RPMI7951 (cell line): ENCODE measurements at regions not wholly inside any gene's neighbourhood (a gene's known extent, or its start where the extent isn't known, plus 50 kb on each side); places are given as distances from the start of the nearest gene placed in this dataset.

ENCODE experiments used
- DNase-seq: peaks from one replicate; pipeline ENCODE4 v3.0.0-alpha.2; 2012; ENCODE audit warnings: low read depth

DNA sequence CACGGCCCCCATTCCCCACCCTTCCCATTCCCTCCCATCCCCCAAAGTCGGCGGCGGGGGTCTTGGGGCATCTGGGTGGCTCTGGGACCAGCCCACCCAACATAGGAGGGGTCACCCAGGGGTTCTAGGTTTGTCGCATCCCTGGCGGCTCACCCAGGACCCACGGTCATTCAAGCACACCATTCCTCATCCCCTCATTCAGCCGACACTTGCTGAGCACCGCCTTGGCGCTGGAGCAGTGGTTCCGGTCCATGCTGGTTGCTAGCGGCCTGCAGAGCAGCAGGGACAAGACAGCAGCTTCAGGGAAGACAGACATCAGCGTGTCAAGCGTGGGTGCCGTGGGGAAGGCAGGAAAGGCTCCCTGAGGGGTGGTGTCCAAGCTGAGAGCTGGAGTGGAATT lies 50.5 kb upstream of the OTOS start:
- no peak for DNase-seq

DNA sequence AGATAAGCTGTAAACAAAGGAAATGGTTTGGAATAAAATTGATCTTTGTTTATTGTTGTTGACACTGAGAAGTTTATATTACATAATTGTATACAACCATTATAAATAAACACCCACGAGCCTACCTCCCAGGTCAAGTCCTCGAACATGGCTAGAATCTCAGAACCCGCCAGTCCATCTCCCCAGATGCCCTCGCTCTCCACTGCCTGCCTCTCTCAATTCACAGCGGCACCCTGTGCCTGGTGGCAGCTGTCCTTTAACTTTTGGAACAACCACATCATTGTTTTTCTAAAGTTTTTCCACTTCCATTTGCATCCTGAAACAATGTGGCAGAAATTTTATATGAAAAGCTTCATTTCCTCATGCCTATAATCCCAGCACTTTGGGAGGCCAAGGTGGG lies 52.2 kb upstream of the OTOS start:
- no peak for DNase-seq

DNA sequence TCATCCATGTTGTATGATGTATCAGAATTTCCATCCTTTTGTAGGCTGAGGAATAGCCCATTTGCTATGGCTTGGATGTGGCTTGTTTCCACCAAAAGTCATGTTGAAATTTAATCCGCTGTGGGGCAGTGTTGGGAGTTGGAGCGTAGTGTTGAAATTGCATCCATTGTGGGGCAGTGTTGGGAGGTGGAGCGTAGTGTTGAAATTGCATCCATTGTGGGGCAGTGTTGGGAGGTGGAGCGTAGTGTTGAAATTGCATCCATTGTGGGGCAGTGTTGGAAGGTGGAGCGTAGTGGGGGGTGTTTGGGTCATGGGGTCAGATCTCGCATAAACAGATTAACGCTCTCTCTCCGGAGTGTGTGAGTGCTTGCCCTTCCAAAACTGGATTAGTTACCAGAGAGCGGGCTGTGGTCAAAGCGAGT lies 53.9 kb upstream of the OTOS start:
- peak; percentile 38 for DNase-seq

DNA sequence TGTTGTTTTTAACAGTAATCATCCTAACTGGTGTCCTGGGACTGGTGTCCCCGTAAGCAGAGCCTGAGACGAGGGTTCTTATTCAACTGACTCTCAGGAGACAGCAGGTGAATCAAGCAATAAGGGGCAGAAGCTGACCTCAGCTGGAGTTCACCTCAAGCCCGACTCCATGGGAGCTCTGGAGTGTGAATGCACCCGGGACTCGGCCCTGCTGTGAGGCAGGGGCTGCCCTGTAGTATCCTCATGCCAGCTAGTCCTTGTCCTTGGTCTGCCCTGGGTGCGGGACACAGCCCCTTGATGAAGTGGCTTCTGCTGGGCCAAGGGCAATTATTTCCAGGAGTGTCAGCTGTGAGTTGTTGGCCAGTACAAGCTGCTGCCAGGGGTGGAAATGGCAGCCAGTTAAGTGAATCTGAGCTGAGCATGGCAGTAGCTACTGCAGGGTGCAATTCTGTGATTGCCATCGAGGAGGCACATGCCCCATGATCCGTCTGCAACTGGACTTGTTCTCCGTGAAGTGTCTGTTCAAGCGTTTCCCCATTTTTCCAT lies 54.9 kb upstream of the OTOS start:
- DNase-seq: no peak

DNA sequence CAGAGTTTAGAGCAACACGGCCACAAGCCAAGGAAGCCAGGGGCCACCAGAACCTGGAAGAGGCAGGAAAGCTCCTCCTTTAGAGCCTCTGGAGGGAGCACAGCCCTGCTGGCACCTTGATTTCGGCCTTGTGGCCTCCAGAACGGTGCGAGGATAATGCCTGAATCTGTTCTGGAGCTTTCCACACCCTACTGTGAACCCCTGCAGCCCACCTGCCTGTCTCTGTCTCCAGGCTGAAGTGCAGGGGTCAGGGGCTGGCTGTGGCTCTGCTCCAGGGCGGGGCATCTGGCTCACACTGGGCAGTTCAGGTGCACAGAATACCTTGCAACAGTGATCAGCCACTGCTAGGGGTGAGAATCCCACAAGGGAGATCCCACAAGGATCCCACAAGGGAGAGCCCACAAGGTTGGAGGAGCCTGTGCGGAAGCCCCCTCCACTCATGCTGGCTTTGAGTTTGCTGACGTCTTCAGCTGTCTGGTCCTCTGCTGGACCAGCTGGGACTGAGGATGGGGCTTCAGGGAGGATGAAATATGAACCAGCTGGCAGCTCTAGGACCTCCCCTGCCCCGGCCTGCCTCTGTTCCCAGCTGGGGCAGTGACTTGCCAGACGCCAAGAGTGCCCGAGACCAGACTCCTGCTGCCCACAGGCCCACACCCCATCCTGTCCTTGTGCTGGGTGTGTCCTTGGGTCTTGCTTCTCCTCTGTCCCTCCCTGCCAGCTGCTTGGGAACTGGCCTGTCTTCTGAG lies 56.4 kb upstream of the OTOS start:
- no peak for DNase-seq

DNA sequence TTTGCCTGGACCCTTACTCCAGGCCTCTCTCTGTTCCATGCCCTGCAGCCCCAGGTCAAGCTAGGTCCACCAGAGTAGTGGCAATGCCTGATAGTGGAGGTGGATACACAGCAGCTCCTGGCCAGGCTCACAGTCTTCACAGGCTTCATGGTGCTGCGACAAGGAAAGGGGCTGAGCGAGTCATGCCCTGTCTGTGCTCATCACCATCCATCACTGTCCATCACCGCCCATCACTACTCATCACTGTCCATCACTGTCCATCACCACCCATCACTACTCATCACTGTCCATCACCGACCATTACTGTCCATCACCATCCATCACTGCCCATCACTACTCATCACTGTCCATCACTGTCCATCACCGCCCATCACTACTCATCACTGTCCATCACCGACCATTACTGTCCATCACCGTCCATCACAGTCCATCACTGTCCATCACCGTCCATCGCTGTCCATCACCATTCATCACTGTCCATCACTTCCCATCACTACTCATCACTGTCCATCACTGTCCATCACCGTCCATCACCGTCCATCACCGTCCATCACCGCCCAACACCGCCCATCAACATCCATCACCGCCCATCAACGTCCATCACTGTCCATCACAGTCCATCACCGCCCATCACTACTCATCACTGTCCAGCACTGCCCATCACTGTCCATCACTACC lies 57.1 kb upstream of the OTOS start:
- DNase-seq: no peak

DNA sequence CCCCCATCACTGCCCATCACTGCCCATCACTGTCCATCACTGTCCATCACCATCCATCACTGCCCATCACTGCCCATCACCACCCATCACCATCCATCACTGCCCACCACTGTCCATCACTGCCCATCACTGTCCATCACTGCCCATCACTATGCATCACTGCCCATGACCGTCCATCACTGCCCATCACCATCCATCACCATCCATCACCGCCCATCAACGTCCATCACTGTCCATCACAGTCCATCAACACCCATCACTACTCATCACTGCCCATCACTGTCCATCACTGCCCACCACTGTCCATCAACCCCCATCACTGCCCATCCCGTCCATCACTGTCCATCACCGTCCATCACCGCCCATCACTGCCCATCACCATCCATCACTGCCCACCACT lies 57.8 kb upstream of the OTOS start:
- no peak for DNase-seq

DNA sequence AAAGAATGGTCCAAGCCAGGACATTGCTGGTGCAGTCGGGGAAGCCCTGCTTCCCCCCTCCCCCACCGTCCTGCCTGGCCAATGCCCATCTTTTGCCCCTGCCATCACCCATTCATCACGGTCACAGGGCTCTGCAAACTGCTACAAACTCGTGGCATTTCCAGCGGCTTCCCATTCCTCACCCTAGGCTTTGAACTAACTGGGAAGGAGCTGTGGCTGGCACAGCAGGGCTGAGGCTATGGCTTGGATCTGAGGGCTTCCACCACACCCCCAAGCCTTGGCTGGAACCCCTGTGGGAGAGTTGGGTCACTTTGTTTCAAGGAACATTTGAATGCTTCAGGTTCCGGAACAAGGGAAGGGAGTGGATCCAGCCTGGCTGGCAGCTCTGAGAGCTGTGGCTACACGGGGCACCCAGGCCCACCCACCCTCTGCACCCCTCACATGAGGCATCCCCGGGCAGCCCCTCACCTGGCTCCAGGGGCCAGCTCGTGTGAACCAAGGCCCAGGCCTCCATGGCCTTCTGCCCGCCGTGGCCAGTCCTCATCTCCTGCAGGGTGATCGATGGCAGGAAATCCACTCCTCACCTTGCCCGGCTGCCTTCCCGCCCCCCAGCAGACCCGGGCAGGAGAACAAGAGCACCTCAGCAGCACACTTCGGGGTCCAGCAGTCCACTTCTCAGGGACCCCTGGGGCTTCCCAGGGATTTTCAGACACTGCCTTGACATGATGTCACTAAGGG lies 58.8 kb upstream of the OTOS start:
- DNase-seq: no peak

DNA sequence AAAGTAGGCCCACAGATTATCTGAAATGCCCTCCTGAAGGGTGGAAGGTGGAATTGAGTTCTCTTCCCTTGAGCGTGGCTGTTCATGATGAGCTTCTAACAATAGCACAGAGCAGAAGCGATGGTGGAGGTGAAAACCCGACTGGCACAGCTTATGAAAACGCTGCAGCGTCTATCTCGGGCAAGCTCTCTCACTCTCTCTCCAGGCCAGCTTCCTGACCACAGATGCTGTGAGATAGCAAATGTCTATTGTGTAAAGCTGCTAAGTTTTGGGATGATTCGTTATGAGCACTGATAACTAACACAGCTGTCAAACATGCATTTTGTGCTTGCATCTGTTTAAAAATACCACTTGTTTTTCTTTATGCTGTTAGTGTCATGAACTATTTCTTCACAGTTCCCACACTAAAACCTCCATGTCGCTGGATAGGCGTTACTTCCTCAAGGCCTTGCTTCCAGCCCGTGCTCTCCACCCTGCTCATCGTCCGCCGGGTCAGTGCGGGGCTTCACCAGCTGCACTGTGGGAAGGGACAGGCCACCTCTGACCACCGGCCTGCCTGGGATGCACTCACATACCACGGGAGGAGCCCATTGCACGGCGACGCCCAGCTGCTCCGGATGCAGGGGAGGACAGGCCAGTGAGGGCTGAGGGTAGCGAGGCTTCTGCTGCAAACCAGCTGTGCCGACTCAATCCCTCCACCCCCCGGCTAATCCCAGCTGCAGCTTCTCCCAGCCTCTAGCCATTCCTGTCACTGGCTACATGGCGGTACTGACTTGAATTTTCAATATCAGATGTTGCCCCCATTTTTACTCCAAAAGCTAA lies 60.0 kb upstream of the OTOS start:
- DNase-seq: peak; percentile 30

DNA sequence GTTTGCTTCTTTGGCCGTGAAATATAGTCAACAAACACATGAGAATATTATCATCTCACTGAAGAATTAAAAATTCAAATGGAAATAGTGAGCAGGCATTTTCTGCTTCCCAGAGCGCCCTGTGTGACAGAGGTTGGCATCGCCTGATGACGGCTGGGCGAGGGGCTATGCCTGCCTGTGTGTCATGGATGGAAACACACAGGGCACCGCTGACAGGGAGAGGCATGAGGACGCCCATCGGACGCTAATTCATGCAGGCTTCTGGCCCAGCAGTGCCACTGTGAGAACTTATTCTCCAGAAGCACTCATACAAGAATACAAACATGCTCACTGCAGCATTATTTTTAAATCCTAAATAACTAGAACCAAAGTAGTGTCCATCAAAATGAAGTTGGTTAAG lies 61.4 kb upstream of the OTOS start:
- DNase-seq: no peak

DNA sequence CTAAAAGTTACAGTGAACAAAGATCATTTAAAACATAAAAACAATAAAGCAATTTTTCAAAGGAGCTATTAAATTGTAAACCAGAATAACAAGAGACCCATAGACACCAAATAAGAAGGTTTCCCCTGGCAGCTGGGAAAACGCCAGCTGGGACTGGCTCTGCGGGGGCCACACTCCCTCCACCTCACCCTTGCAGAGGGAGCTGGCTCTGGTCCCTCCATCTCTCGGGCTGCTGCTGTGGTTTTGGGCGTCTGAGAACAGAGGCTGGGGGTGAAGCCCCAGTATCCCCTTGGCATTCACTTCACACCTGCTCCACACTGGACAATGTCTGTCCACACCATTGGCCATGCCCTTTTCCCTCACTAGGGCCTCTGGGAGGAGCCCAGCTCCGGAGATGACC lies 62.1 kb upstream of the OTOS start:
- no peak for DNase-seq

DNA sequence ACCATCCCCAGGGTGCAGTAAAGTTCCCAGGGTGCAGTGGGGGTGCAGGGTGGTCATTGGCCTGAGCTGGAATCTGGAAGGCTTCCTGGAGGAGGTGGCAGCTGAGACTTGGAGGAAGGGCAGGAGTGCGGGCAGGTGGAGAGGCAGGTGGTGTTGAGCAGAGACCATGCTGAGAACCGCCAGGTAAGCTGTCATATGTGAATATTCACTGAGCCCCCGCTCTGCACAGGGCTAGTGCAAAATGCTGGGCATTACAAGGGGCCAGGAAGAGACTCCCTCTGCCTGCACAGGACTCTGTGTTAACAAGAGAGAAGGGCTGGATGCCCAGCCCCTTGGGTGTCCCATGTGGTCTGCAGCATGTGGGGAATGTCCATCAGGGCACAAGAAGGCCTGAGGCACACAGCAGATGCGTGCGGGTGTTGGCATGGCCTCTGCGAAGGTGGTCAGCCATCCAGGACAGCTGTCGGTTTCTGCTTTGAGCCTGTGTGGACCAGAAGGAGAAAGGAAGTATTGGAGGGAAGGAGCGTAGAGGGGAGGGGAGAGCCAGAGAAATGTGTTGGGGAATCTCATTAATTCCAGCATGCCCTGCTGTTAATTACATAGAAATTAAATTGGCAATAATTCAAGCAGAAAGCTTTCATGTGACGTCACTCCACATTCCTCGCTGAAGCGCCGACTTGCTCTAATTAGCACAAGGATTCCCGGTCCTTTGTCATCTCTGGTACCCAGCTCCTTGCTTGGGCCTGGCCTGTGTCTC lies 62.8 kb upstream of the OTOS start:
- DNase-seq: peak; percentile 46

DNA sequence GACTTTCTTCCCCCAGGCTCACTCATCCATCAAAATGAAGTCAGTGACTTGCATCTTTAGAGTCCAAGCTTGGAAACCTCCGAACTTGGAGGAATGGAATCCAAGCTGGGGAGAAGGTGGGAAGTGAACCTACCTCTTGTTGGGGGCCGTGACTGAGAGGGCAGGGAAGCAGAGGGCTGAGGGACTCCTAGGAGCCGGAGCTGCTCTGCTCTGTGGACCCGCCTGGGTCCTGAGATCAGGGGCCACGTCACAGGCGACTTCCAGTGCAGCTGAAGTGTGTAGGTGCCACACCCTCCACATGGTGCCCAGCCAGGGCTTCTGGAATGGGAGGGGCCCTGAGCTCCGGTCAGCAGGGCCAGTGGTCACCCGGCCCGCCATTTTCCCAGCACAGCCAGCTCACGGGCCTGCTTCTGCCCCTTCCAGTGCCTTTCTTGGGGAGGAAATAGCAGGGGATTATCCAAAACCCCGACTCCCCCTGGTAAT lies 63.4 kb upstream of the OTOS start:
- DNase-seq: peak; percentile 28

DNA sequence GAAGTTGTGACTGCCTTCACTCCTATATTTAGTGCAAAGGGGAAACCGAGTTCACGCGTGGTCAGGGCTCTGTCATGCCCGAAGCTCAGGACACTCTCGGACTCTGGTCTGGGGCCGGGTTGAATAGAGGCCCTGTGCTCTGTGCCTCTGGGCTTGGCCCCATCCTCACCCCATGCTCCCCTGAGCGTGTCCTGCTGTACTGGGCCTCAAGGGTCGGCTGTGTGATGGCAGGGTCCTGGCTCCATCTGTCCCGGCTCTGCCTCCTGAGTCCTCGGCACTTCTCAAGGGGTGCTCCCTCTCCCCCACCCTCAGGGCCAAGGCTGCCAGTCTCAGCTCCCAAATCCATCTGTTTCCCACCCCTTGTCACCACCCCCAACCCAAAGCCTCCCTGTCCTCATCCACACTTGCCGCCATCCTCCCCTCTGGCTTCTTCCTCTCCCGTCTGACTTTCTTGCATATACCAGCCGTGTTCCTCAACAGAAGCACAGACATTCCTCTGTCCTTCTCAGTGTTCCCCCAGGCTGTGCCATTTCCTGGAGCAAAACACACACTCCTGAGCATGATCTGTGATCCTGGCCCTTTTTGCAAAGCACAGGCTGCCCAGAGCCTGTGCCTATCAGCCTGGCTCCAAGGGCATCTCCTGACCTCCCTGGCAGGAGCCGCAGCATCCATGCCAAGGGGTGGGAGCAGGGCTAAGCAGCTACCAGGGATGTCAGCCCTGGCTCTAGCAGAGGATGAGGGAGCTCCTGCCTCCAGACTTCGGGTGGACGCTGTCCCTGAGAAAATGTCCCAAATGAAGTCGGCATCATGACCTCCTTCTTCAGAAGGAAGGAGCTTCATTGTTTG lies 64.2 kb upstream of the OTOS start:
- no peak for DNase-seq

DNA sequence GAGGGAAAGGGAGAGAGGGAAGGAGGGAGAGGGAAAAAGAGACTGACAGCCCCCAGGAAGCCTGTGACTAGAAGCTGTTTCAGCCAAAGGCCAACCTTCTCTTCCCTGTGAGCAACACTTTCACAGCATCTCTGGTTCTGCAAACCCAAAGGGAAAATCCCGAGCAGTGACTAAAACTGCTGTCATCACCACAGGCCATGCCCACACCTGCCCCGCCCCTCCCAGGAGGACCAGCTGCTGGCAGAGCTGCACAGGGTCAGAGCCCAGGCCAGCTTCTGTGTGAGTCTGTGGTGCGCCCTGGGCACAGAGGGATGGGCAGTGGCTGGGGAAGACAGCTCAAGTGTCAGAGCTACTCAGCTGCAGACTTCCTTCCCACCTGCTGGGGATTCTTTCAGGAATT lies 64.9 kb upstream of the OTOS start:
- peak; percentile 90 for DNase-seq

DNA sequence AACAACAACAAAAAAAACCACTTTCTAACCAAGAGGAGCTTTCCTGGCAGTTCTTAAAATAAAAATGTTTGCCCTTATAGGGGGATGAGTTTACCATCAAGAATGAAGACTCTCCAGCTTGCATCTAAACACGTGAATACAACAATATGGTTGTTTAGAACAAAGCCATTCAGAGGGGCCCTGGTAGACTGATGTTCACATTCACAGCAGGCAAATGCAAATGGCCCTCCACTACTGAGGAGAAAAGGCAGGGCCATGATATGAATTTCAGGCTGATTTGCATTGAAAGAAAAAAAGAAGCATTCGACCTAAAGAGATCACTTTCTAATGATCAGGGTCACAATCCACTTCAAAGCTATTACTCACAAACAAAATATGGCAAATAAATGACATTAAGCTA lies 65.3 kb upstream of the OTOS start:
- DNase-seq: no peak

DNA sequence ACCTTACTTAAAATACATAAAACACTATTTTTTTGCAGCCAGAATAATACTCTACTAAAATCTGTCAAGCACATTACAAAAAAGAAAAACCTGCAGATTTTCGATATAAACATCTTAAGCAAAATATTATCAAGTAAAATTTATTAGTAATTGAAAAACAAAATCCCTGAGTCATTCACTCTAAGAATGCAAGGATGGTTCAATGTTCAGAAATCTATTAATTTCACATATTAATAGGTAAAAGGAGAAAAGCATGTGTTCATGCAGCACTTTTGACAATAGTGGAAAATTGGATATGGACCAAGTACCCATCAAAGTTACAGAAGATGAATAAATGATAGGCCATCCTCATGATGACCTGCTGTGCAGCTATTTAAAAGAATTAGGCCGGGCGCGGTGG lies 66.2 kb upstream of the OTOS start:
- DNase-seq: no peak

DNA sequence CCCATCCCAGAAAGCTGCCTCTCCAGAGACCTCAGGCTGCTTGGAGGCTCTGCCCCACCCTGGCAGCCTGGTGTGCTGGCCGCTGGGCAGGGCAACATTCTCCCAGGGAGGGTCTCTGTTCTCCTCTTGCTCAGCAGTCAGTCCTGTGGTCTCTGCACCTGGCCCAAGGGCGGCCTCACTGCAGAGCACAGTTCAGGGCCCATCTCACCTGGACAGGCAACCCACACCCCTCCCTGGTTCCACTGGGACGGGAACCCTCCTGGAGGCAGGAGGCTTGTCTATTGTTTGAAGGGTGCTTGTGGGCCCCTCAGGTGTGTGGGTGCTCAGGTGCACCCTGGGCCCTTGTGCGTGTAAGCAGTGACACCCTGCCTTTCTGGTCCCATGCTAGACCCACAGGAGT lies 67.2 kb upstream of the OTOS start:
- DNase-seq: no peak

DNA sequence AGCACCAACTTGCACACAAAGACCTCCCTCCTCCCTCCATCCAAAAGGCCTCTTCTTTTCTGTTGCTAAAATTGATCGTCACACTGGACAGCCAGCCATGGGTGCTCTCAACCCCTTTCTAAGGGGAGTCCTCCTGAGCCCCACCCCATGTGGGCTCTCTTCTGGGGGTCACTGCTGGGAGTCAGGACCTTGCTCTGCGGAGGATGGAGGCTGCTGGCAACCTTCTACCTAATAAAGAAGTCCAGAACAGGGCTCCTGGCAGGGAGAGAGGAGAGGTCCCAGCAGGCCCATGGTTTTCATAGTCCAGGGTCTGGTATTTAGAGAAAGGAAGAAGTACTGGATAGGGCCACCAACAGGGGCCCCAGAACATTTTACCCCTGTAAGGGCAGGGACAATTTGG lies 67.6 kb upstream of the OTOS start:
- DNase-seq: no peak

DNA sequence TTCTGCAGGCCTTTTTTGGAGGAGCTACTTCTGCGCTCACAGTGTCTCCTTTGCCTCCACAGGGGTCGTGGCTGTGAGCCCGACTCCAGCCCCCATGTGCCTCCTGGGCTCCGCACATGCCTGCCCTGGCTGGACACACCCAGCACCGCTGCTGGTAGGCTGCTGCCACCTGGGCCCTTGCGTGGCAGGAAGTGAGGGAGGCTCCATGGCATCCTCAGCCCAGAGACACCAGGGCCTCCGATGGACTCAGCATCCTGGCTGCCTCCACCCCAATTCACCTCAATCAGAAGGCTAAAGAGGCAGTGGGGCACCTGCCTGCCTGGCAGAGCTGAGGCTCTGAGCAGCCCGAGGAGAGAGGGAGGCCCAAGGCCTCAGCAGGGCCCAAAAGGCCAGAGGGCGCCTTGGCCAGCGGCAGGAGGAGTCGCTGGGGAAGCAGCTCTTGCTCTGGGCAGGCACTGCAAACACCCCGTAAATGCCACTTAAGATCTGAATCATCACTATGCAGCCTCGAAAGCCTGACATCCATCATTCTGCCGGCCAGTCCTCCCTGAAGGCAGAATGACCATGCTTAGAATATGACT lies 68.3 kb upstream of the OTOS start:
- DNase-seq: peak; percentile 31
